ENCODE measurements at regions not wholly inside any gene's neighbourhood (a gene's known extent, or its start where the extent isn't known, plus 50 kb on each side); places are given as distances from the start of the nearest gene placed in this dataset.

DNA sequence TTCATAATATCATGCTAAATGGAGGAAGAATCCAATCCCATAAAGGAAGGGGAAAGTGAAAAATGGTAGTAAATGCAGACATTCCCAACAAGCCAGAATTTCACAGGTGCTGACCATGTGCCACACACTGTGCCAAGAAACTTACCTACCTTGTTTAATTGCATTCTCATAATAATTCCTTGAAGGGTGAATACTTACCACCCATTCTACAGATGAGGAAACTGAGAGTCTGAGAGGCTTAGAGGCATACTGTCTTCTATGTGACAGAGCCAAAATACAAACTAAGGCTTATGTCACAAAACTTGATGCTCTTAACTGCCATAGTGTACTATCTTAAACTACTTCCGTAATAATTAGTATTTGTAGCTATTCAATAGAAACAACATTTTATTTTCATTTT lies 454.7 kb downstream of the UTRN start:
- H3K36me3 ChIP-seq (ENCODE audit: control insufficient read depth, insufficient read depth, low read length), result no peaks in the 10 kb centered on the region
- no peaks in the 10 kb centered on the region for H3K9me3 ChIP-seq (ENCODE audit: control insufficient read depth, low read length)
- WGBS, 2 experiments (ENCODE audit: insufficient coverage in 2 of 2), result no CpG with 5 or more reads among the region's 1 CpG
- no peak overlapping the region for H3K27ac ChIP-seq (ENCODE audit: low read depth, low read length, severe bottlenecking)
- H3K4me3 ChIP-seq (ENCODE audit: extremely low read depth, insufficient read depth, low read length, poor library complexity, severe bottlenecking), result no peak overlapping the region
- H3K4me1 ChIP-seq (ENCODE audit: control insufficient read depth, insufficient read depth, low read length, poor library complexity, severe bottlenecking), result no peaks in the 10 kb centered on the region

- no peaks in the 10 kb centered on the region for H3K36me3 ChIP-seq (ENCODE audit: control insufficient read depth, insufficient read depth, low read length)
- H3K4me3 ChIP-seq (ENCODE audit: extremely low read depth, insufficient read depth, low read length, poor library complexity, severe bottlenecking), result no peak overlapping the region
- H3K27ac ChIP-seq (ENCODE audit: low read depth, low read length, severe bottlenecking), result no peak overlapping the region
- H3K4me1 ChIP-seq (ENCODE audit: control insufficient read depth, insufficient read depth, low read length, poor library complexity, severe bottlenecking), result no peaks in the 10 kb centered on the region
- 93 to 100% methylated on average over 2 of the region's 3 CpGs for WGBS, 2 experiments (ENCODE audit: insufficient coverage in 2 of 2)
- H3K9me3 ChIP-seq (ENCODE audit: control insufficient read depth, low read length), result no peaks in the 10 kb centered on the region
These were observed 456.5 kb downstream of the UTRN start for GRCh38 chr6:144741659-144742058.

DNA sequence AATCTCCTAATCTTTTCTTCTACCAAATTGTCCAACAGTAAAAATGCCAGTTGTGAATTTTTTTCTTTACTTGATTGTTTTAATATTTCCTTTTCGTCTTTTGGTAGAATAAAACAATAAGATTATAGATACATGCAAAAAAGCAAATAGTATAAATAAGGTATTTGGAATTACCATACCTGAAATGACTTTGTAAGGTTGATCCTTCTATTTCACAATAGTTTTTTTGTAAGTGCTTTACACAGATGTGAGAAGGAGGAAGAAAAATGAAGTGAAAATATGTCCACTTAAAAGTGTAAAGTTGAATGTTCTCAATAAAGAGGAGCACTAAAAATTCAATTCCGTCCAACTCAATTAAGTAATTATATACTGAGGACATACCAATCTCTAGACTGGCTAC lies 457.6 kb downstream of the UTRN start:
- Histone ChIP-seq H3K4me1 (ENCODE audit: control insufficient read depth, insufficient read depth, low read length, poor library complexity, severe bottlenecking) (no peaks in the 10 kb centered on the region), H3K36me3 (ENCODE audit: control insufficient read depth, insufficient read depth, low read length) (no peaks in the 10 kb centered on the region), H3K27ac (ENCODE audit: low read depth, low read length, severe bottlenecking) (no peak overlapping the region), H3K4me3 (ENCODE audit: extremely low read depth, insufficient read depth, low read length, poor library complexity, severe bottlenecking) (no peak overlapping the region), H3K9me3 (ENCODE audit: control insufficient read depth, low read length) (no peaks in the 10 kb centered on the region)
- WGBS, 2 experiments (ENCODE audit: insufficient coverage in 2 of 2), result no CpG with 5 or more reads among the region's 2 CpGs

DNA sequence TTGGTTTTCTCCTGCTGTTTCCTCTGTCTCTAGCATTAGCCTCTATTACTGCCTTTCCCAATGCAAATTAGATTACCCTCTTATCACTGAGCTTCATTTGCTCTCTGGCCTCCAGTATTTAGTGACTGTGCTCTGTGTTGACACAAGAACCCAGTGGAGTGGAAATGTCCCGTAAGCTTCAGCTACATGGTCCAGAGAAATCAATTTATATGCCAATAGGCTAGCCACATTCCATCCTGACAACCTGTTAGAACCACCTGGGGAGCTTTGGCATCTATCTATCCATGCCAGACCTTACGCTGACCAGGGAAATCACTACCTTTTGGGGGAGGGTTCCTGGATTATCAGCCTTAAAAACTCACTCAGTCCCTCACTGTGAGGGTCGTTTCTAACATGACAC lies 459.6 kb downstream of the UTRN start:
- Histone ChIP-seq H3K36me3 (ENCODE audit: control insufficient read depth, insufficient read depth, low read length) (peaks cover 10% of the 10 kb centered on the region), H3K27ac (ENCODE audit: low read depth, low read length, severe bottlenecking) (no peak overlapping the region), H3K9me3 (ENCODE audit: control insufficient read depth, low read length) (no peaks in the 10 kb centered on the region), H3K4me1 (ENCODE audit: control insufficient read depth, insufficient read depth, low read length, poor library complexity, severe bottlenecking) (no peaks in the 10 kb centered on the region), H3K4me3 (ENCODE audit: extremely low read depth, insufficient read depth, low read length, poor library complexity, severe bottlenecking) (no peak overlapping the region)
- 54 to 70% methylated on average over 2 to 3 of the region's 3 CpGs for WGBS, 2 experiments (ENCODE audit: insufficient coverage in 2 of 2)

- peaks cover 10% of the 10 kb centered on the region for H3K36me3 ChIP-seq (ENCODE audit: control insufficient read depth, insufficient read depth, low read length)
- no peak overlapping the region for H3K27ac ChIP-seq (ENCODE audit: low read depth, low read length, severe bottlenecking)
- WGBS, 2 experiments (ENCODE audit: insufficient coverage in 2 of 2), result no CpG with 5 or more reads among the region's 3 CpGs
These were observed 460.3 kb downstream of the UTRN start for GRCh38 chr6:144745439-144745838.

GRCh38 chr6:144746902-144747469 lies 461.9 kb downstream of the UTRN start:
- Histone ChIP-seq H3K9me3 (ENCODE audit: control insufficient read depth, low read length) (no peaks in the 10 kb centered on the region), H3K27ac (ENCODE audit: low read depth, low read length, severe bottlenecking) (no peak overlapping the region), H3K4me3 (ENCODE audit: extremely low read depth, insufficient read depth, low read length, poor library complexity, severe bottlenecking) (no peak overlapping the region), H3K4me1 (ENCODE audit: control insufficient read depth, insufficient read depth, low read length, poor library complexity, severe bottlenecking) (no peaks in the 10 kb centered on the region), H3K36me3 (ENCODE audit: control insufficient read depth, insufficient read depth, low read length) (peaks cover 10% of the 10 kb centered on the region)
- WGBS, 2 experiments (ENCODE audit: insufficient coverage in 2 of 2), result no CpG with 5 or more reads among the region's 1 CpG

More at GRCh38 chr6:144745439-144745838, 460.3 kb downstream of the UTRN start:
- no peaks in the 10 kb centered on the region for H3K4me1 ChIP-seq (ENCODE audit: control insufficient read depth, insufficient read depth, low read length, poor library complexity, severe bottlenecking)
- no peaks in the 10 kb centered on the region for H3K9me3 ChIP-seq (ENCODE audit: control insufficient read depth, low read length)
- H3K4me3 ChIP-seq (ENCODE audit: extremely low read depth, insufficient read depth, low read length, poor library complexity, severe bottlenecking), result no peak overlapping the region

GRCh38 chr6:144749263-144749662 lies 464.1 kb downstream of the UTRN start:
- Histone ChIP-seq H3K4me1 (ENCODE audit: control insufficient read depth, insufficient read depth, low read length, poor library complexity, severe bottlenecking) (no peaks in the 10 kb centered on the region), H3K4me3 (ENCODE audit: extremely low read depth, insufficient read depth, low read length, poor library complexity, severe bottlenecking) (no peak overlapping the region), H3K36me3 (ENCODE audit: control insufficient read depth, insufficient read depth, low read length) (peaks cover 10% of the 10 kb centered on the region), H3K9me3 (ENCODE audit: control insufficient read depth, low read length) (no peaks in the 10 kb centered on the region), H3K27ac (ENCODE audit: low read depth, low read length, severe bottlenecking) (no peak overlapping the region)
- 80 to 84% methylated on average over 1 to 2 of the region's 3 CpGs for WGBS, 2 experiments (ENCODE audit: insufficient coverage in 2 of 2)

- Histone ChIP-seq H3K27ac (ENCODE audit: low read depth, low read length, severe bottlenecking) (no peak overlapping the region), H3K4me1 (ENCODE audit: control insufficient read depth, insufficient read depth, low read length, poor library complexity, severe bottlenecking) (no peaks in the 10 kb centered on the region), H3K36me3 (ENCODE audit: control insufficient read depth, insufficient read depth, low read length) (peaks cover 11% of the 10 kb centered on the region), H3K9me3 (ENCODE audit: control insufficient read depth, low read length) (no peaks in the 10 kb centered on the region), H3K4me3 (ENCODE audit: extremely low read depth, insufficient read depth, low read length, poor library complexity, severe bottlenecking) (no peak overlapping the region)
- 80% methylated on average over 1 of the region's 2 CpGs; no CpG with 5 or more reads in 1 of the 2 experiments for WGBS, 2 experiments (ENCODE audit: insufficient coverage in 2 of 2)
These were observed 468.0 kb downstream of the UTRN start for GRCh38 chr6:144753023-144753705.

DNA sequence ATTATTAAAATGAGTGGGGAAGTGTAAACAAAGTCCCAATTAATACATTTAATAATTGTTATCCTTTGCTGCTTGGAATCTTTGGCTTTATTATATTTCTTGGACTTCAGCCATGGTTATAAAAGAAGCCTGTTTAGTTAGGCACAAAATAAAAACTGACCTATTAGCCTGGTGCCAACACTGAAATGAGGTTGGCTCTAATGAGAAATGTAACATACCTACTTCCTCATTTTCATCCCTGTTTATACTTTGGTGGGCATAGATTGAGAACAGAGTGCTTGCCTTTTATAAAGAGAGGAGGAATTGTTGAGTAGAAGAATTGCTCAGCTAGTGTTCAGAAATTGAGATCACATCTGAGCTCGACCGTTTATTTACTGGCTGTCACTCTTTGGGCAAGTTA lies 471.3 kb downstream of the UTRN start:
- Histone ChIP-seq H3K4me1 (ENCODE audit: control insufficient read depth, insufficient read depth, low read length, poor library complexity, severe bottlenecking) (no peaks in the 10 kb centered on the region), H3K27ac (ENCODE audit: low read depth, low read length, severe bottlenecking) (no peak overlapping the region), H3K4me3 (ENCODE audit: extremely low read depth, insufficient read depth, low read length, poor library complexity, severe bottlenecking) (no peak overlapping the region), H3K36me3 (ENCODE audit: control insufficient read depth, insufficient read depth, low read length) (peaks cover 3% of the 10 kb centered on the region), H3K9me3 (ENCODE audit: control insufficient read depth, low read length) (no peaks in the 10 kb centered on the region)
- WGBS, 2 experiments (ENCODE audit: insufficient coverage in 2 of 2), result 100% methylated on average over 1 of the region's 2 CpGs; no CpG with 5 or more reads in 1 of the 2 experiments

- H3K36me3 ChIP-seq (ENCODE audit: control insufficient read depth, insufficient read depth, low read length), result peaks cover 5% of the 10 kb centered on the region
- no peaks in the 10 kb centered on the region for H3K9me3 ChIP-seq (ENCODE audit: control insufficient read depth, low read length)
- no peak overlapping the region for H3K27ac ChIP-seq (ENCODE audit: low read depth, low read length, severe bottlenecking)
- H3K4me3 ChIP-seq (ENCODE audit: extremely low read depth, insufficient read depth, low read length, poor library complexity, severe bottlenecking), result no peak overlapping the region
- no CpG with 5 or more reads among the region's 3 CpGs for WGBS, 2 experiments (ENCODE audit: insufficient coverage in 2 of 2)
- no peaks in the 10 kb centered on the region for H3K4me1 ChIP-seq (ENCODE audit: control insufficient read depth, insufficient read depth, low read length, poor library complexity, severe bottlenecking)
These were observed 472.2 kb downstream of the UTRN start for GRCh38 chr6:144757299-144757698.

- Histone ChIP-seq H3K4me1 (ENCODE audit: control insufficient read depth, insufficient read depth, low read length, poor library complexity, severe bottlenecking) (no peaks in the 10 kb centered on the region), H3K4me3 (ENCODE audit: extremely low read depth, insufficient read depth, low read length, poor library complexity, severe bottlenecking) (no peak overlapping the region), H3K27ac (ENCODE audit: low read depth, low read length, severe bottlenecking) (no peak overlapping the region), H3K9me3 (ENCODE audit: control insufficient read depth, low read length) (no peaks in the 10 kb centered on the region), H3K36me3 (ENCODE audit: control insufficient read depth, insufficient read depth, low read length) (peaks cover 6% of the 10 kb centered on the region)
- WGBS, 2 experiments (ENCODE audit: insufficient coverage in 2 of 2), result no CpG with 5 or more reads among the region's 3 CpGs
These were observed 472.6 kb downstream of the UTRN start for GRCh38 chr6:144757730-144758129.
